ENCODE measurements at regions not wholly inside any gene's neighbourhood (a gene's known extent, or its start where the extent isn't known, plus 50 kb on each side); places are given as distances from the start of the nearest gene placed in this dataset.
A peak's percentile ranks its signal among the peaks of the same experiment; 100 is the strongest.

DNA sequence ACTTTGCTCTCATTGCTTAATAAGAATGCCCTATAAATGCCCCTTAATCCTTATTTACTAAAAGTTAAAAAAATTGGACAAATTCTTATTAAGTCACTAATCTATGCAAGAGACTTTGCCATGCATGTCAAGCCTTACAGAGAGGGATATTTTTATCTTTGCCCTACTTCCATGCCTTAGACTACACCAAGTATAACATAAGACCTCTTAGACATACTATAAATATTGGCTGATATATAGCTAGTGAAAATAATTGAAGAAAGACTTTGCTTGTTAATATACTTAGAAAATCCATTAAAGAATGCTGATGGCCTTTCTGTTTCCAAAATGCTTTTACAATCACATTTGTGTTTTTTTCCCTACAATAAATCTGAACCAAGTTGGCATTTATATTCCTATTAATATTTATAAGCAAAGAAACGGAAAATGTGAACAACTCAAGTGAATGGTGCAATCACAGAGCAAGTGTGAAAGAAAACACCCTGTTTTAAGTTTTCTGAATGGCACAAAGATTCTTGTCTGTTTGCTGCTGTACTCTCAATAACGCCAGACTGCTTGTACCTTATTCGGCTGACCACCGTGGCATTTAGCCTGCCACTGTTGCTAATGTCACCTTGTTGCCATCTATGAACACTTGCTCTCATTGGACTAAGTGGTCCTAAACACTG is 105.0 kb downstream of the MC4R start:
- no peak for ATAC-seq

DNA sequence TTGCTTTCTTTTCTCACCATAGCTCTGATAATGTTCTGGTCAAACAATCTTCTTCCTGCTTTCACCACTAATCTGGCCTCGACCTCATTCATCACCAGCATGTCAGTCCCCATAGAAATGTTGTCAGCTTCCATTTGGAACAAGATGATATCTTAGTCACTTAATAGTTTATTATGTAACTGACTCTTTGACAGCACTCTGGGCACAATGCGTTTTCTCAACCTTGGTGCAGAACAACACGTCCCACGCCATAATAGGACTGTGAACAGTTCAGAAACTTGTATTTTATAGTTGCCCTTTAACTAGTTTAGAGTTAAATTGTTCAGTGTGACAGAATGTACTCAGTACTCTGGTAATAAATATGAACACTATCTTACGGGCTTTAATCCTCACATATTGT is 106.0 kb downstream of the MC4R start:
- H3K27ac ChIP-seq (ENCODE audit: low read length) = no peak overlapping the region
- DNase-seq (no peak), ATAC-seq (no peak)
- no TSS peak for BruUV-seq (replicated peaks)
- H4K20me1 ChIP-seq (ENCODE audit: low read length) = no peaks in the 10 kb centered on the region
- no peaks in the 10 kb centered on the region for H3K36me3 ChIP-seq (ENCODE audit: low read depth, low read length)
- TF ChIP-seq EZH2phosphoT487 (IDR thresholded peaks at IDR 0.05; ENCODE audit: borderline replicate concordance, low read length) = no peak
- TF ChIP-seq, protein P1, sequence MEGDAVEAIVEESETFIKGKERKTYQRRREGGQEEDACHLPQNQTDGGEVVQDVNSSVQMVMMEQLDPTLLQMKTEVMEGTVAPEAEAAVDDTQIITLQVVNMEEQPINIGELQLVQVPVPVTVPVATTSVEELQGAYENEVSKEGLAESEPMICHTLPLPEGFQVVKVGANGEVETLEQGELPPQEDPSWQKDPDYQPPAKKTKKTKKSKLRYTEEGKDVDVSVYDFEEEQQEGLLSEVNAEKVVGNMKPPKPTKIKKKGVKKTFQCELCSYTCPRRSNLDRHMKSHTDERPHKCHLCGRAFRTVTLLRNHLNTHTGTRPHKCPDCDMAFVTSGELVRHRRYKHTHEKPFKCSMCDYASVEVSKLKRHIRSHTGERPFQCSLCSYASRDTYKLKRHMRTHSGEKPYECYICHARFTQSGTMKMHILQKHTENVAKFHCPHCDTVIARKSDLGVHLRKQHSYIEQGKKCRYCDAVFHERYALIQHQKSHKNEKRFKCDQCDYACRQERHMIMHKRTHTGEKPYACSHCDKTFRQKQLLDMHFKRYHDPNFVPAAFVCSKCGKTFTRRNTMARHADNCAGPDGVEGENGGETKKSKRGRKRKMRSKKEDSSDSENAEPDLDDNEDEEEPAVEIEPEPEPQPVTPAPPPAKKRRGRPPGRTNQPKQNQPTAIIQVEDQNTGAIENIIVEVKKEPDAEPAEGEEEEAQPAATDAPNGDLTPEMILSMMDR (conservative IDR thresholded peaks at IDR 0.05; ENCODE audit: low read depth, low read length) = no peak
- no peak for TF ChIP-seq EZH2 (IDR thresholded peaks at IDR 0.05; ENCODE audit: low read length, unreplicated experiment)
- no peak overlapping the region for H3K9ac ChIP-seq (ENCODE audit: low read length)
- H3K9me2 ChIP-seq (replicated peaks; ENCODE audit: low read length) = no peaks in the 10 kb centered on the region
- no peaks in the 10 kb centered on the region for H3K79me2 ChIP-seq (ENCODE audit: low read length)
- ChIA-PET CTCF (no interaction called here), POLR2A (ENCODE audit: unreplicated experiment) (no interaction called here)
- H3K27me3 ChIP-seq (ENCODE audit: low read length) = no peaks in the 10 kb centered on the region
- no peak overlapping the region for H3K4me2 ChIP-seq (ENCODE audit: low read length)
- intact Hi-C loops (cut with micrococcal nuclease) = no loop called here
- H3K4me3 ChIP-seq (ENCODE audit: low read length) = no peak overlapping the region
- H2AFZ ChIP-seq (ENCODE audit: low read length) = no peak overlapping the region
- H3K4me1 ChIP-seq (ENCODE audit: insufficient read depth, low read length) = no peaks in the 10 kb centered on the region
- peaks cover 3% of the 10 kb centered on the region; the same call in 1 of the 2 replicates for H3K9me3 ChIP-seq (ENCODE audit: low read length)
- H3F3A ChIP-seq (ENCODE audit: low read length, unreplicated experiment) = no peaks in the 10 kb centered on the region

More for the DNA sequence above, 105.0 kb downstream of the MC4R start:
- Histone ChIP-seq H3K9me2 (replicated peaks; ENCODE audit: low read length) (no peaks in the 10 kb centered on the region), H3K27ac (ENCODE audit: low read length) (no peak overlapping the region), H3K79me2 (ENCODE audit: low read length) (no peaks in the 10 kb centered on the region), H3F3A (ENCODE audit: low read length, unreplicated experiment) (no peaks in the 10 kb centered on the region), H3K9ac (ENCODE audit: low read length) (no peak overlapping the region), H2AFZ (ENCODE audit: low read length) (no peak overlapping the region), H4K20me1 (ENCODE audit: low read length) (no peaks in the 10 kb centered on the region), H3K4me1 (ENCODE audit: insufficient read depth, low read length) (no peaks in the 10 kb centered on the region), H3K4me2 (ENCODE audit: low read length) (no peak overlapping the region), H3K27me3 (ENCODE audit: low read length) (no peaks in the 10 kb centered on the region), H3K9me3 (ENCODE audit: low read length) (peaks cover 3% of the 10 kb centered on the region; the same call in 1 of the 2 replicates), H3K4me3 (ENCODE audit: low read length) (no peak overlapping the region), H3K36me3 (ENCODE audit: low read depth, low read length) (no peaks in the 10 kb centered on the region)
- POLR2A ChIA-PET (ENCODE audit: unreplicated experiment) = no interaction called here
- CTCF ChIA-PET = no interaction called here
- DNase-seq = no peak
- BruUV-seq (replicated peaks) = no TSS peak
- intact Hi-C loops (cut with micrococcal nuclease) = no loop called here
- no peak for TF ChIP-seq EZH2phosphoT487 (IDR thresholded peaks at IDR 0.05; ENCODE audit: borderline replicate concordance, low read length)
- no peak for TF ChIP-seq EZH2 (IDR thresholded peaks at IDR 0.05; ENCODE audit: low read length, unreplicated experiment)
- TF ChIP-seq, protein P1 (conservative IDR thresholded peaks at IDR 0.05; ENCODE audit: low read depth, low read length) = no peak

DNA sequence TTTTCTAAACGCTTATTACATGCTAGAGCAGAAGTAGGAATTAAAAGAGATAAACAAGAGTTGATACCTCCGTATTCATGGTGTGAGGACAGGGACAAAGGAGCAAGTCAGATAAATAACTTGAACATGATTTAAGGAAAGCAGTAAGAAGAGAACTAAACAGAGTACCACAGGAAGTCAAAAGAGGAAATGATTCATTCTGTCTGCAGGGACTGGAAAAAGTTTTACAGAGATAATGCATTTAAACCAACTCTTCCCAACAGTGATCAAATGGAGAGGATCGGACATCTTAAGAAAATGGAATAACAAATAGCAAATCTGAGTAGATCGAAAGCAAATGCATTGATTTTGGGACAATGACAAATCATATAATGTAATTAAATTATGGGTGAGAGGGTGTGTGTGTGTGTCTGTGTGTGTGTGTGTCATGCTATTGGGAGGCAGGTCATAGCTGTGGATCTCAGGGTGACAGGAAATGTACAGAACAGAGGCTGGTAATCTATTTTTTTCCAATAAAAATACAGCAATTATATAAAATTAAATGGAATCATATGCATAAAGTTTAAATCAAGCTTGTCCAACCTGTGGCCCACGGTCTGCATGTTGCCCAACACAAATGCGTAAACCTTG is 113.4 kb downstream of the MC4R start:
- H3K4me3 ChIP-seq (ENCODE audit: low read length) = peak overlapping the region; percentile 17; the same call in 1 of the 2 replicates
- ATAC-seq (peak; percentile 93), DNase-seq (peak; percentile 59)
- ChIA-PET POLR2A (ENCODE audit: unreplicated experiment) (interaction anchor here (0.6 kb wide), 1 partner anchor 407 kb away, joined by 21 read pairs; no protein-coding TSS in a partner anchor), CTCF (no interaction called here)
- no peaks in the 10 kb centered on the region for H3K36me3 ChIP-seq (ENCODE audit: low read depth, low read length)
- TF ChIP-seq EZH2 (IDR thresholded peaks at IDR 0.05; ENCODE audit: low read length, unreplicated experiment) (no peak), EZH2phosphoT487 (IDR thresholded peaks at IDR 0.05; ENCODE audit: borderline replicate concordance, low read length) (no peak)
- H3K9ac ChIP-seq (ENCODE audit: low read length) = no peak overlapping the region
- intact Hi-C loops (cut with micrococcal nuclease) = no loop called here
- no peaks in the 10 kb centered on the region for H3F3A ChIP-seq (ENCODE audit: low read length, unreplicated experiment)
- BruUV-seq (replicated peaks) = no TSS peak
- H3K9me2 ChIP-seq (replicated peaks; ENCODE audit: low read length) = no peaks in the 10 kb centered on the region; the same call in 1 of the 2 replicates
- no peak overlapping the region for H3K27ac ChIP-seq (ENCODE audit: low read length)
- peaks cover 11% of the 10 kb centered on the region for H3K4me1 ChIP-seq (ENCODE audit: insufficient read depth, low read length)
- no peaks in the 10 kb centered on the region for H4K20me1 ChIP-seq (ENCODE audit: low read length)
- no peak overlapping the region; the same call in 1 of the 2 replicates for H2AFZ ChIP-seq (ENCODE audit: low read length)
- H3K4me2 ChIP-seq (ENCODE audit: low read length) = peak overlapping the region; percentile 53
- no peaks in the 10 kb centered on the region for H3K9me3 ChIP-seq (ENCODE audit: low read length)
- H3K27me3 ChIP-seq (ENCODE audit: low read length) = no peaks in the 10 kb centered on the region
- no peaks in the 10 kb centered on the region for H3K79me2 ChIP-seq (ENCODE audit: low read length)
